ENCODE measurements at regions not wholly inside any gene's neighbourhood (a gene's known extent, or its start where the extent isn't known, plus 50 kb on each side); places are given as distances from the start of the nearest gene placed in this dataset.

- POLR2A ChIA-PET (ENCODE audit: unreplicated experiment), result no interaction called here
- ATAC-seq (ENCODE audit: low read depth), result peak; percentile 58
Measured at GRCh38 chr10:10056961-10057360, 960.7 kb upstream of the CELF2 start.

More at GRCh38 chr10:10056961-10057360, 960.7 kb upstream of the CELF2 start:
- WGBS, 2 experiments (ENCODE audit: extremely low coverage in 2 of 2, insufficient read length in 1 of 2), result no CpG with 5 or more reads among the region's 5 CpGs
- no peaks in the 10 kb centered on the region for H3K27me3 ChIP-seq (ENCODE audit: control insufficient read depth, insufficient read depth, low read length)
- in situ Hi-C loops (cut with MboI; ENCODE audit: low sequenced_read_pairs) (no loop called here), intact Hi-C loops (cut with micrococcal nuclease) (no loop called here), dilution Hi-C loops (cut with HindIII; ENCODE audit: low sequenced_read_pairs, unreplicated experiment) (no loop called here)
- no peak overlapping the region for H3K27ac ChIP-seq (ENCODE audit: insufficient read depth, low read length)
- H4K5ac ChIP-seq (ENCODE audit: low read depth, low read length), result no peak overlapping the region
- no TSS peak for BruUV-seq (replicated peaks)
- H2AK9ac ChIP-seq (replicated peaks; ENCODE audit: low read depth, low read length, poor library complexity), result no peak overlapping the region
- no peak overlapping the region for H2BK5ac ChIP-seq (ENCODE audit: low read depth, low read length, poor library complexity, severe bottlenecking)
- no peak overlapping the region for H2BK15ac ChIP-seq (ENCODE audit: low read depth, low read length)
- no peak overlapping the region for H3K18ac ChIP-seq (ENCODE audit: low read depth, low read length)
- H2AFZ ChIP-seq (replicated peaks; ENCODE audit: low read length, poor library complexity), result no peak overlapping the region
- H3K9ac ChIP-seq (ENCODE audit: low read depth, low read length), result no peak overlapping the region
- H3K4me3 ChIP-seq (ENCODE audit: insufficient read depth, low read depth, low read length), result no peak overlapping the region
- no peaks in the 10 kb centered on the region for H3K79me1 ChIP-seq (ENCODE audit: low read depth in 1 of 2, low read length in 2 of 2)
- no peak overlapping the region for H4K91ac ChIP-seq (ENCODE audit: insufficient read depth, low read depth, low read length)
- peaks cover 2% of the 10 kb centered on the region; the same call in 1 of the 2 replicates for H3K9me3 ChIP-seq (ENCODE audit: control insufficient read depth, insufficient read depth, low read length)
- no peaks in the 10 kb centered on the region for H3K9me1 ChIP-seq (ENCODE audit: insufficient read depth, low read length)
- H4K8ac ChIP-seq (ENCODE audit: low read depth in 2 of 2, low read length in 2 of 2), result no peak overlapping the region
- no peak overlapping the region for H2BK20ac ChIP-seq (ENCODE audit: low read depth, low read length)
- no peak overlapping the region for H3K4me2 ChIP-seq (ENCODE audit: low read depth, low read length)
- no peak overlapping the region for H3K23ac ChIP-seq (ENCODE audit: low read depth, low read length)
- H2BK120ac ChIP-seq (ENCODE audit: low read depth, low read length), result peak overlapping the region; percentile 58
- H4K20me1 ChIP-seq (ENCODE audit: insufficient read depth, low read length), result no peaks in the 10 kb centered on the region
- no peak overlapping the region for H3K14ac ChIP-seq (replicated peaks; ENCODE audit: low read depth, low read length)
- H3K36me3 ChIP-seq (ENCODE audit: control insufficient read depth, insufficient read depth, low read length), result no peaks in the 10 kb centered on the region
- no peak overlapping the region for H3K56ac ChIP-seq (ENCODE audit: extremely low read depth, insufficient read depth, low read length)
- no peak overlapping the region for H2AK5ac ChIP-seq (ENCODE audit: low read depth, low read length)
- no peak overlapping the region for H3K4ac ChIP-seq (ENCODE audit: low read depth, low read length)
- DNase-seq, result peak; percentile 6
- TF ChIP-seq CHD1 (IDR thresholded peaks at IDR 0.05; ENCODE audit: low read depth, low read length), result no peak
- no peak for TF ChIP-seq CTCF (conservative IDR thresholded peaks at IDR 0.05; ENCODE audit: low read depth, low read length)
- no peak for TF ChIP-seq NFE2L2 (IDR thresholded peaks at IDR 0.05; ENCODE audit: low read depth, low read length)
- TF ChIP-seq POLR2A (IDR thresholded peaks at IDR 0.05; ENCODE audit: low read depth, low read length), result no peak
- CTCF ChIA-PET, result no interaction called here
- H3K4me1 ChIP-seq (ENCODE audit: control insufficient read depth, insufficient read depth, low read length), result peaks cover 2% of the 10 kb centered on the region; the same call in 1 of the 2 replicates

Data from IMR-90 (cell line).